GM23338 (cell line): ENCODE measurements at regions not wholly inside any gene's neighbourhood (a gene's known extent, or its start where the extent isn't known, plus 50 kb on each side); places are given as distances from the start of the nearest gene placed in this dataset.

Experiments used
- CREB1 ChIP-seq: fragments of 250-450 bp; sonication (Bioruptor Pico); IDR thresholded peaks from 2 replicates; pipeline ENCODE4 v1.5.0; 2020; ENCODE audit warnings: low read depth, mild to moderate bottlenecking, moderate library complexity
- EZH2 ChIP-seq: fragments of 200-600 bp; sonication (generic); IDR thresholded peaks from one replicate; pipeline ENCODE4 v1.8.0; 2017; ENCODE audit warnings: antibody characterized with exemption, mild to moderate bottlenecking, low read depth; ENCODE audit not compliant: unreplicated experiment
- EZH2phosphoT487 ChIP-seq: fragments of 200-600 bp; sonication (generic); IDR thresholded peaks from one replicate; pipeline ENCODE4 v1.8.1; 2018; ENCODE audit warnings: antibody characterized with exemption; ENCODE audit not compliant: unreplicated experiment
- JUNB ChIP-seq: IDR thresholded peaks from one replicate; pipeline ENCODE4 v1.6.1; 2016; ENCODE audit warnings: antibody characterized with exemption; ENCODE audit not compliant: unreplicated experiment
- NANOG ChIP-seq: IDR thresholded peaks from 2 replicates; pipeline ENCODE4 v1.6.1; 2016; ENCODE audit warnings: antibody characterized with exemption, borderline replicate concordance
- POLR2AphosphoS5 ChIP-seq: IDR thresholded peaks from 2 replicates; pipeline ENCODE4 v1.6.1; 2016; ENCODE audit warnings: antibody characterized with exemption, low read depth
- TF ChIP-seq, protein P1 (sequence below), 2 experiments: fragments of 200-600 bp in 1 of 2; sonication (generic) in 1 of 2; conservative IDR thresholded peaks; 2 replicates each; pipeline versions ENCODE4 v1.5.1 to v1.6.1; 2016 to 2017; ENCODE audit warnings: antibody characterized with exemption in 2 of 2, low read depth in 2 of 2, mild to moderate bottlenecking in 2 of 2, moderate library complexity in 1 of 2
- TF ChIP-seq, protein P2 (sequence below): IDR thresholded peaks from one replicate; pipeline ENCODE4 v1.6.1; 2018; ENCODE audit warnings: antibody characterized with exemption; ENCODE audit not compliant: unreplicated experiment
- TF ChIP-seq, protein P3 (sequence below): fragments of 250-450 bp; sonication (Bioruptor Pico); IDR thresholded peaks from 2 replicates; pipeline ENCODE4 v1.5.0; 2020; ENCODE audit warnings: mild to moderate bottlenecking, moderate library complexity

DNA sequence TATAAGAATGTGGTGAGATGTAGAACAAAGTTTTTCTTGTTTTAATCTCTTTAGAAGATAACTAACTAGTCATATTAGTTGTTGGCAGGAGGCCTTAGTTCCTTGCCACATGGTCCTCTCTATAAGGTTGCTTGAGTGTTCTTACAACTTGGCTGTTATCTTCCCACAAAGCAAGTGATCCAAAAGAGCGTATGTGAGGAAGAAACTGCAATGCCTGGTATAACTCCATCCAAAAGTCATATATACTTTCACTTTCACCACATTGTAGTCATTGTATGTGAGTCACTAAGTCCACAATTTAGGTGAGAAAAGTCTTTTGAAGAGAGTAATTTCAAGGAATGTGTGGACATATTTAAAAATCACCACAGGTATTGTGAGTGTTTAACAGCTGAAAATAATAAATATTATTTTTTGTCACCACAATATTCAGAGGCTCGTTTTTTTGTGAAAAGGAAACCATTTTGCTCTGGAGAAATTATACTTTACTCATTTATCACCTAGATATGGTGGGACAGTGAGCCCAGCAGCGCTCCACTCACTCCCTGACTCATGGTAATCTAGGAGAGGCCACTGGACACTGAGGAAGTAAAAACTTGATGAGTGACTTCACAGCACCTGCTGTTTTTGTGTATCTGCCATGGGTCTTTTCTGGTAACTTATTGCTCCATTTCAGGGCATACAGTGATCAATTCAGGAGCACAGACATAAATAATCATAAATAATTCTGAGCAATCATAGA, 369.4 kb upstream of the NDST3 start:
- TF ChIP-seq, protein P1, sequence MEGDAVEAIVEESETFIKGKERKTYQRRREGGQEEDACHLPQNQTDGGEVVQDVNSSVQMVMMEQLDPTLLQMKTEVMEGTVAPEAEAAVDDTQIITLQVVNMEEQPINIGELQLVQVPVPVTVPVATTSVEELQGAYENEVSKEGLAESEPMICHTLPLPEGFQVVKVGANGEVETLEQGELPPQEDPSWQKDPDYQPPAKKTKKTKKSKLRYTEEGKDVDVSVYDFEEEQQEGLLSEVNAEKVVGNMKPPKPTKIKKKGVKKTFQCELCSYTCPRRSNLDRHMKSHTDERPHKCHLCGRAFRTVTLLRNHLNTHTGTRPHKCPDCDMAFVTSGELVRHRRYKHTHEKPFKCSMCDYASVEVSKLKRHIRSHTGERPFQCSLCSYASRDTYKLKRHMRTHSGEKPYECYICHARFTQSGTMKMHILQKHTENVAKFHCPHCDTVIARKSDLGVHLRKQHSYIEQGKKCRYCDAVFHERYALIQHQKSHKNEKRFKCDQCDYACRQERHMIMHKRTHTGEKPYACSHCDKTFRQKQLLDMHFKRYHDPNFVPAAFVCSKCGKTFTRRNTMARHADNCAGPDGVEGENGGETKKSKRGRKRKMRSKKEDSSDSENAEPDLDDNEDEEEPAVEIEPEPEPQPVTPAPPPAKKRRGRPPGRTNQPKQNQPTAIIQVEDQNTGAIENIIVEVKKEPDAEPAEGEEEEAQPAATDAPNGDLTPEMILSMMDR (conservative IDR thresholded peaks at IDR 0.05; ENCODE audit: low read depth in 2 of 2) = no peak
- no peak for TF ChIP-seq EZH2
- TF ChIP-seq POLR2AphosphoS5 = no peak
- no peak for TF ChIP-seq CREB1 (CRISPR knock-in tag)
- TF ChIP-seq EZH2phosphoT487 = no peak
- TF ChIP-seq, protein P2, sequence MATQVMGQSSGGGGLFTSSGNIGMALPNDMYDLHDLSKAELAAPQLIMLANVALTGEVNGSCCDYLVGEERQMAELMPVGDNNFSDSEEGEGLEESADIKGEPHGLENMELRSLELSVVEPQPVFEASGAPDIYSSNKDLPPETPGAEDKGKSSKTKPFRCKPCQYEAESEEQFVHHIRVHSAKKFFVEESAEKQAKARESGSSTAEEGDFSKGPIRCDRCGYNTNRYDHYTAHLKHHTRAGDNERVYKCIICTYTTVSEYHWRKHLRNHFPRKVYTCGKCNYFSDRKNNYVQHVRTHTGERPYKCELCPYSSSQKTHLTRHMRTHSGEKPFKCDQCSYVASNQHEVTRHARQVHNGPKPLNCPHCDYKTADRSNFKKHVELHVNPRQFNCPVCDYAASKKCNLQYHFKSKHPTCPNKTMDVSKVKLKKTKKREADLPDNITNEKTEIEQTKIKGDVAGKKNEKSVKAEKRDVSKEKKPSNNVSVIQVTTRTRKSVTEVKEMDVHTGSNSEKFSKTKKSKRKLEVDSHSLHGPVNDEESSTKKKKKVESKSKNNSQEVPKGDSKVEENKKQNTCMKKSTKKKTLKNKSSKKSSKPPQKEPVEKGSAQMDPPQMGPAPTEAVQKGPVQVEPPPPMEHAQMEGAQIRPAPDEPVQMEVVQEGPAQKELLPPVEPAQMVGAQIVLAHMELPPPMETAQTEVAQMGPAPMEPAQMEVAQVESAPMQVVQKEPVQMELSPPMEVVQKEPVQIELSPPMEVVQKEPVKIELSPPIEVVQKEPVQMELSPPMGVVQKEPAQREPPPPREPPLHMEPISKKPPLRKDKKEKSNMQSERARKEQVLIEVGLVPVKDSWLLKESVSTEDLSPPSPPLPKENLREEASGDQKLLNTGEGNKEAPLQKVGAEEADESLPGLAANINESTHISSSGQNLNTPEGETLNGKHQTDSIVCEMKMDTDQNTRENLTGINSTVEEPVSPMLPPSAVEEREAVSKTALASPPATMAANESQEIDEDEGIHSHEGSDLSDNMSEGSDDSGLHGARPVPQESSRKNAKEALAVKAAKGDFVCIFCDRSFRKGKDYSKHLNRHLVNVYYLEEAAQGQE = no peak
- no peak for TF ChIP-seq JUNB
- TF ChIP-seq, protein P3, sequence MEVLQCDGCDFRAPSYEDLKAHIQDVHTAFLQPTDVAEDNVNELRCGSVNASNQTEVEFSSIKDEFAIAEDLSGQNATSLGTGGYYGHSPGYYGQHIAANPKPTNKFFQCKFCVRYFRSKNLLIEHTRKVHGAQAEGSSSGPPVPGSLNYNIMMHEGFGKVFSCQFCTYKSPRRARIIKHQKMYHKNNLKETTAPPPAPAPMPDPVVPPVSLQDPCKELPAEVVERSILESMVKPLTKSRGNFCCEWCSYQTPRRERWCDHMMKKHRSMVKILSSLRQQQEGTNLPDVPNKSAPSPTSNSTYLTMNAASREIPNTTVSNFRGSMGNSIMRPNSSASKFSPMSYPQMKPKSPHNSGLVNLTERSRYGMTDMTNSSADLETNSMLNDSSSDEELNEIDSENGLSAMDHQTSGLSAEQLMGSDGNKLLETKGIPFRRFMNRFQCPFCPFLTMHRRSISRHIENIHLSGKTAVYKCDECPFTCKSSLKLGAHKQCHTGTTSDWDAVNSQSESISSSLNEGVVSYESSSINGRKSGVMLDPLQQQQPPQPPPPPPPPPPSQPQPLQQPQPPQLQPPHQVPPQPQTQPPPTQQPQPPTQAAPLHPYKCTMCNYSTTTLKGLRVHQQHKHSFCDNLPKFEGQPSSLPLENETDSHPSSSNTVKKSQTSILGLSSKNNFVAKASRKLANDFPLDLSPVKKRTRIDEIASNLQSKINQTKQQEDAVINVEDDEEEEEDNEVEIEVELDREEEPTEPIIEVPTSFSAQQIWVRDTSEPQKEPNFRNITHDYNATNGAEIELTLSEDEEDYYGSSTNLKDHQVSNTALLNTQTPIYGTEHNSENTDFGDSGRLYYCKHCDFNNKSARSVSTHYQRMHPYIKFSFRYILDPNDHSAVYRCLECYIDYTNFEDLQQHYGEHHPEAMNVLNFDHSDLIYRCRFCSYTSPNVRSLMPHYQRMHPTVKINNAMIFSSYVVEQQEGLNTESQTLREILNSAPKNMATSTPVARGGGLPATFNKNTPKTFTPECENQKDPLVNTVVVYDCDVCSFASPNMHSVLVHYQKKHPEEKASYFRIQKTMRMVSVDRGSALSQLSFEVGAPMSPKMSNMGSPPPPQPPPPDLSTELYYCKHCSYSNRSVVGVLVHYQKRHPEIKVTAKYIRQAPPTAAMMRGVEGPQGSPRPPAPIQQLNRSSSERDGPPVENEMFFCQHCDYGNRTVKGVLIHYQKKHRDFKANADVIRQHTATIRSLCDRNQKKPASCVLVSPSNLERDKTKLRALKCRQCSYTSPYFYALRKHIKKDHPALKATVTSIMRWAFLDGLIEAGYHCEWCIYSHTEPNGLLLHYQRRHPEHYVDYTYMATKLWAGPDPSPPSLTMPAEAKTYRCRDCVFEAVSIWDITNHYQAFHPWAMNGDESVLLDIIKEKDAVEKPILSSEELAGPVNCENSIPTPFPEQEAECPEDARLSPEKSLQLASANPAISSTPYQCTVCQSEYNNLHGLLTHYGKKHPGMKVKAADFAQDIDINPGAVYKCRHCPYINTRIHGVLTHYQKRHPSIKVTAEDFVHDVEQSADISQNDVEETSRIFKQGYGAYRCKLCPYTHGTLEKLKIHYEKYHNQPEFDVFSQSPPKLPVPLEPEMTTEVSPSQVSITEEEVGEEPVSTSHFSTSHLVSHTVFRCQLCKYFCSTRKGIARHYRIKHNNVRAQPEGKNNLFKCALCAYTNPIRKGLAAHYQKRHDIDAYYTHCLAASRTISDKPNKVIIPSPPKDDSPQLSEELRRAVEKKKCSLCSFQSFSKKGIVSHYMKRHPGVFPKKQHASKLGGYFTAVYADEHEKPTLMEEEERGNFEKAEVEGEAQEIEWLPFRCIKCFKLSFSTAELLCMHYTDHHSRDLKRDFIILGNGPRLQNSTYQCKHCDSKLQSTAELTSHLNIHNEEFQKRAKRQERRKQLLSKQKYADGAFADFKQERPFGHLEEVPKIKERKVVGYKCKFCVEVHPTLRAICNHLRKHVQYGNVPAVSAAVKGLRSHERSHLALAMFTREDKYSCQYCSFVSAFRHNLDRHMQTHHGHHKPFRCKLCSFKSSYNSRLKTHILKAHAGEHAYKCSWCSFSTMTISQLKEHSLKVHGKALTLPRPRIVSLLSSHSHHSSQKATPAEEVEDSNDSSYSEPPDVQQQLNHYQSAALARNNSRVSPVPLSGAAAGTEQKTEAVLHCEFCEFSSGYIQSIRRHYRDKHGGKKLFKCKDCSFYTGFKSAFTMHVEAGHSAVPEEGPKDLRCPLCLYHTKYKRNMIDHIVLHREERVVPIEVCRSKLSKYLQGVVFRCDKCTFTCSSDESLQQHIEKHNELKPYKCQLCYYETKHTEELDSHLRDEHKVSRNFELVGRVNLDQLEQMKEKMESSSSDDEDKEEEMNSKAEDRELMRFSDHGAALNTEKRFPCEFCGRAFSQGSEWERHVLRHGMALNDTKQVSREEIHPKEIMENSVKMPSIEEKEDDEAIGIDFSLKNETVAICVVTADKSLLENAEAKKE (CRISPR knock-in tag) = no peak
- no peak for TF ChIP-seq NANOG
